Naive thymus-derived CD4-positive, alpha-beta T cell (primary cell): ENCODE measurements at regions not wholly inside any gene's neighbourhood (a gene's known extent, or its start where the extent isn't known, plus 50 kb on each side); places are given as distances from the start of the nearest gene placed in this dataset.

Source experiments
- ATAC-seq: fragments of 150-1000 bp; cut with Tn5 transposase; 2 replicates; pipeline ENCODE4 v1.10.0; 2021; ENCODE audit warnings: mild to moderate bottlenecking, moderate library complexity
- CTCF ChIA-PET: fragments of 350-600 bp; sonication (Branson Sonifier 250); formaldehyde crosslinking; loops from one replicate; lab custom pipeline; 2021; ENCODE audit warnings: antibody characterized with exemption; lab: Charles Lee
- POLR2A ChIA-PET: fragments of 350-600 bp; sonication (Branson Sonifier 250); formaldehyde crosslinking; loops from one replicate; lab custom pipeline; 2021; ENCODE audit warnings: antibody characterized with exemption, inconsistent platforms; lab: Charles Lee
- DNase-seq, 9 donors: peaks; one replicate each; pipeline versions ENCODE4 v3.0.0 to v3.0.0-alpha.2; 2020 to 2022; ENCODE audit warnings: mixed read lengths in 1 of 9
- H3K27ac ChIP-seq: one replicate; pipeline ENCODE4 v1.7.0; 2013; ENCODE audit warnings: mild to moderate bottlenecking, low read depth, low read length, moderate library complexity
- H3K27me3 ChIP-seq, 2 donors: one replicate each; pipeline ENCODE4 v1.7.0; 2013; ENCODE audit warnings: low read length in 2 of 2, mild to moderate bottlenecking in 2 of 2, moderate library complexity in 2 of 2; ENCODE audit not compliant: control insufficient read depth in 2 of 2, insufficient read depth in 2 of 2
- H3K36me3 ChIP-seq, 3 experiments: 1 replicate in 2 of 3; 2 replicates in 1 of 3; pipeline ENCODE4 v1.7.0; 2013; ENCODE audit warnings: low read length in 3 of 3, mild to moderate bottlenecking in 3 of 3, moderate library complexity in 1 of 3; ENCODE audit not compliant: insufficient read depth in 3 of 3, control insufficient read depth in 2 of 3
- H3K4me1 ChIP-seq, 2 donors: one replicate each; pipeline ENCODE4 v1.7.0; 2013; ENCODE audit warnings: low read length in 2 of 2, mild to moderate bottlenecking in 2 of 2, moderate library complexity in 1 of 2; ENCODE audit not compliant: control insufficient read depth in 2 of 2, insufficient read depth in 2 of 2
- H3K4me3 ChIP-seq: 2 replicates; pipeline ENCODE4 v1.7.0; 2013; ENCODE audit warnings: mild to moderate bottlenecking, low read length
- H3K9me3 ChIP-seq, 3 experiments: 1 replicate in 2 of 3; 2 replicates in 1 of 3; pipeline ENCODE4 v1.7.0; 2013; ENCODE audit warnings: low read length in 3 of 3; ENCODE audit not compliant: control insufficient read depth in 2 of 3
- H3K27ac Mint-ChIP-seq, 9 donors: one replicate each; pipeline ENCODE4 v1.8.0; 2020 to 2022; ENCODE audit warnings: mixed read lengths in 9 of 9, mild to moderate bottlenecking in 8 of 9, moderate library complexity in 5 of 9, inconsistent platforms in 2 of 9
- H3K27me3 Mint-ChIP-seq, 5 donors: one replicate each; pipeline ENCODE4 v1.8.0; 2021 to 2022; ENCODE audit warnings: mixed read lengths in 5 of 5, mild to moderate bottlenecking in 1 of 5
- H3K36me3 Mint-ChIP-seq, 5 donors: one replicate each; pipeline ENCODE4 v1.8.0; 2020 to 2022; ENCODE audit warnings: mixed read lengths in 5 of 5, mild to moderate bottlenecking in 3 of 5, inconsistent platforms in 1 of 5
- H3K4me1 Mint-ChIP-seq, 7 donors: one replicate each; pipeline ENCODE4 v1.8.0; 2020 to 2022; ENCODE audit warnings: mixed read lengths in 7 of 7, mild to moderate bottlenecking in 3 of 7, inconsistent platforms in 1 of 7
- H3K4me3 Mint-ChIP-seq, 10 donors: one replicate each; pipeline ENCODE4 v1.8.0; 2020 to 2022; ENCODE audit warnings: mild to moderate bottlenecking in 10 of 10, mixed read lengths in 10 of 10, moderate library complexity in 6 of 10, inconsistent platforms in 2 of 10
- H3K9me3 Mint-ChIP-seq, 11 donors: one replicate each; pipeline ENCODE4 v1.8.0; 2020 to 2022; ENCODE audit warnings: mixed read lengths in 11 of 11, mild to moderate bottlenecking in 4 of 11, inconsistent platforms in 1 of 11, moderate library complexity in 1 of 11
- intact Hi-C, 2 donors: fragments of 100-400 bp; cut with micrococcal nuclease; formaldehyde crosslinking; loops; one replicate each; pipeline ENCODE4 v1.15.1; 2023

DNA sequence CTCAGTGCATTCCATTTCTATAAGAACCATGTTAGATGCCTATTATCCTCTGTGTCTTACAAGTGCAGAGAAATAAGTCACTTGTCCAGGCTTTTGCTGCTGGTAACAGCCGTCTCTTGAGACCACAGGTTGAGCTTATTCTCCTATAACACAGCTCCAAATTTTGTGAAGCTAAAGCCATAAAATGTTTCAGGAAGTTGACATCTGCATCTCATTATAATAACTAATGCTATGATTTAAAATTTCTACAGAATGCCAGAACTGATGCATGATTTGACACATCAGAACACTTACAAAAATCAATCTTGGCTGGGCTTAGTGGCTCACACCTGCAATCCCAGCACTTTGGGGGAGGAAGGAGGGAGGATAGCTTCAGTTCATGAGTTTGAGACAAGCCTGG, 986.9 kb downstream of the TYW1 start:
- no peak for DNase-seq
- H3K27me3 Mint-ChIP-seq = no peaks in the 10 kb centered on the region
- no peak overlapping the region for H3K27ac Mint-ChIP-seq
- Histone ChIP-seq H3K9me3 (no peaks in the 10 kb centered on the region), H3K27ac (no peak overlapping the region), H3K4me3 (no peak overlapping the region), H3K4me1 (no peaks in the 10 kb centered on the region), H3K27me3 (no peaks in the 10 kb centered on the region), H3K36me3 (no peaks in the 10 kb centered on the region)
- ChIA-PET CTCF (no interaction called here), POLR2A (no interaction called here)
- no peaks in the 10 kb centered on the region for H3K4me1 Mint-ChIP-seq
- peaks cover 0 to 4% (median 0%) of the 10 kb centered on the region in 5 donors for H3K36me3 Mint-ChIP-seq
- peaks cover 0 to 36% (median 11%) of the 10 kb centered on the region in 11 donors for H3K9me3 Mint-ChIP-seq
- intact Hi-C loops = no loop called here
- no peak overlapping the region for H3K4me3 Mint-ChIP-seq
- ATAC-seq = no peak

DNA sequence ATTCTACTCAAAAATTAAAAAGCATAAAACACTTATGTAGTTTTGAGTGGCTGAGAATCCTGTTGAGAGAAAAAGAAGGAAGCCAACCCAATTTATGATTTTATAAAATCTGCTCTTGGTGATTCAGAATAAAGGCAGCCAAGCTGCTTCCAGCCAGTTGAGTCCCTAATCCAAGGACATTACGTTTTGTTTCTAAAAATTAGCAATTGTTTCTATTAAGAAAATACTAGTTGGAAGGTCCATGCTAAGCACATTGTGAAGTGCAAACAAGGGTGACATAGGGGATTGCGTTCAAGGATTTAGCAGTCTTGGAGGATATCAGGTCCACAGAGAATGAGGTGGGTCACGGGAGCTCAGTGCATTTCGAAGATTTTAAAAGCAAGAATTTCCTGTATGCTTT, 987.7 kb downstream of the TYW1 start:
- ATAC-seq = no peak
- no peak overlapping the region for H3K4me3 ChIP-seq
- Mint-ChIP-seq H3K9me3 (peaks cover 0 to 41% (median 11%) of the 10 kb centered on the region in 11 donors), H3K4me3 (no peak overlapping the region), H3K27ac (no peak overlapping the region), H3K4me1 (no peaks in the 10 kb centered on the region), H3K27me3 (no peaks in the 10 kb centered on the region), H3K36me3 (peaks cover 0 to 4% (median 0%) of the 10 kb centered on the region in 5 donors)
- POLR2A ChIA-PET = no interaction called here
- H3K27me3 ChIP-seq = no peaks in the 10 kb centered on the region
- no peak overlapping the region for H3K27ac ChIP-seq
- no peaks in the 10 kb centered on the region for H3K9me3 ChIP-seq
- CTCF ChIA-PET = no interaction called here
- no peak for DNase-seq
- no peaks in the 10 kb centered on the region for H3K36me3 ChIP-seq
- intact Hi-C loops = no loop called here
- no peaks in the 10 kb centered on the region for H3K4me1 ChIP-seq

DNA sequence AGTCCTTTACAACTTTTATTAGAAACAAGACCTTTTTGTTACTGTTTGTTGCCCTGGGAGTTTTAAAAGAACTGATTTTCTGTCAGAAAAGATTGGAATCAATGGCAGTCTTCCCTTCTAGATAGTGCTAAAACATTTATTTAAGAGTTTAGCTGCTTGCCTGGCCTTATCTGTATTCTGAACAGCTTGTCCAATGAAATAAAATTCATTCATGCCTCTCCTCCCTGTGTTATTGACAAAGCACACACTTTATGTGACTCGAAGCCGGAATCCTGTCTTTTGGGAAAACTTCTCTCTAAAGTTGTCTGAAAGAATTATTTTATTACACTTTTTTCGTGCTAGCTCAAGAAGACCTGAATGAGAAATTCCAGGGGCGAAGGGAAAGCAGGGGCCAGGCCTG, 992.5 kb downstream of the TYW1 start:
- Histone ChIP-seq H3K27me3 (no peaks in the 10 kb centered on the region), H3K9me3 (no peaks in the 10 kb centered on the region), H3K27ac (no peak overlapping the region), H3K4me1 (no peaks in the 10 kb centered on the region), H3K4me3 (no peak overlapping the region), H3K36me3 (no peaks in the 10 kb centered on the region)
- Mint-ChIP-seq H3K36me3 (no peaks in the 10 kb centered on the region), H3K4me1 (no peaks in the 10 kb centered on the region), H3K27ac (no peak overlapping the region), H3K27me3 (no peaks in the 10 kb centered on the region), H3K4me3 (no peak overlapping the region), H3K9me3 (peaks cover 4 to 29% (median 6%) of the 10 kb centered on the region in 11 donors)
- DNase-seq = no peak
- ChIA-PET POLR2A (no interaction called here), CTCF (no interaction called here)
- intact Hi-C loops = no loop called here
- ATAC-seq = no peak

DNA sequence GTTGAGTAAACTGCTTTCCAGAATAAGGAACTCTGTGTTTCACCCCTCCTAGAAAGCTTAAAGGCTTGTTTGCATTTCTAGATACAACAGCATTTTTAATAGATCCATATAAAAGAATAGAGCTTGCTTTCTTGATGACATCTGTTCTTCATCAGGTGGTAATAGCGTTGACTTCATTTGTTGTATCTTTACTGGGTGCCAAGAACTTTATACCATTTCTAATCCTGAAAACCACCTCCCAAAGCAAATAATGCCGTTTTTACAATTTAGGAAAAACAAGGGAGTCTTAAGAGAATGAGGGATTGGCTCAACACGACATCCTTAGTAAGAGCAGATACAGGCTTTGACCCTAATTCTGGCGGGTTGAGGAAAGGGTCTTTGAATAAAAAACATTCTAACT, 993.4 kb downstream of the TYW1 start:
- CTCF ChIA-PET = no interaction called here
- no peak for ATAC-seq
- no peaks in the 10 kb centered on the region for H3K4me1 Mint-ChIP-seq
- Histone ChIP-seq H3K27me3 (no peaks in the 10 kb centered on the region), H3K9me3 (no peaks in the 10 kb centered on the region), H3K4me1 (no peaks in the 10 kb centered on the region), H3K36me3 (no peaks in the 10 kb centered on the region), H3K4me3 (no peak overlapping the region), H3K27ac (no peak overlapping the region)
- peaks cover 0 to 29% (median 7%) of the 10 kb centered on the region in 11 donors for H3K9me3 Mint-ChIP-seq
- intact Hi-C loops = no loop called here
- H3K4me3 Mint-ChIP-seq = no peak overlapping the region
- no peaks in the 10 kb centered on the region for H3K27me3 Mint-ChIP-seq
- H3K27ac Mint-ChIP-seq = no peak overlapping the region
- POLR2A ChIA-PET = no interaction called here
- DNase-seq = no peak
- no peaks in the 10 kb centered on the region for H3K36me3 Mint-ChIP-seq

GRCh38 chr7:67990716-67991115, 994.1 kb downstream of the TYW1 start:
- Mint-ChIP-seq H3K27me3 (no peaks in the 10 kb centered on the region), H3K27ac (no peak overlapping the region), H3K4me1 (no peaks in the 10 kb centered on the region), H3K9me3 (peaks cover 0 to 29% (median 8%) of the 10 kb centered on the region in 11 donors), H3K4me3 (no peak overlapping the region), H3K36me3 (no peaks in the 10 kb centered on the region)
- Histone ChIP-seq H3K4me1 (no peaks in the 10 kb centered on the region), H3K27me3 (no peaks in the 10 kb centered on the region), H3K36me3 (no peaks in the 10 kb centered on the region), H3K4me3 (no peak overlapping the region), H3K27ac (no peak overlapping the region), H3K9me3 (no peaks in the 10 kb centered on the region)
- intact Hi-C loops = no loop called here
- DNase-seq (no peak), ATAC-seq (no peak)
- POLR2A ChIA-PET = no interaction called here
- CTCF ChIA-PET = no interaction called here

- Mint-ChIP-seq H3K9me3 (peaks cover 2 to 21% (median 8%) of the 10 kb centered on the region in 11 donors), H3K27ac (no peak overlapping the region), H3K4me3 (no peak overlapping the region), H3K4me1 (no peaks in the 10 kb centered on the region), H3K27me3 (no peaks in the 10 kb centered on the region), H3K36me3 (no peaks in the 10 kb centered on the region)
- no peak overlapping the region for H3K4me3 ChIP-seq
- DNase-seq (no peak), ATAC-seq (no peak)
- intact Hi-C loops = no loop called here
- H3K27me3 ChIP-seq = no peaks in the 10 kb centered on the region
- no peaks in the 10 kb centered on the region for H3K4me1 ChIP-seq
- ChIA-PET POLR2A (no interaction called here), CTCF (no interaction called here)
- H3K36me3 ChIP-seq = no peaks in the 10 kb centered on the region
- H3K9me3 ChIP-seq = no peaks in the 10 kb centered on the region
- no peak overlapping the region for H3K27ac ChIP-seq
These were observed 995.7 kb downstream of the TYW1 start for GRCh38 chr7:67992287-67992686.

GRCh38 chr7:68005992-68006391, 1009.4 kb downstream of the TYW1 start:
- Mint-ChIP-seq H3K27ac (no peak overlapping the region), H3K4me1 (no peaks in the 10 kb centered on the region), H3K36me3 (peaks cover 0 to 12% (median 0%) of the 10 kb centered on the region in 5 donors), H3K4me3 (no peak overlapping the region), H3K9me3 (peaks cover 10 to 41% (median 20%) of the 10 kb centered on the region in 11 donors), H3K27me3 (no peaks in the 10 kb centered on the region)
- ChIA-PET POLR2A (no interaction called here), CTCF (no interaction called here)
- H3K27me3 ChIP-seq = no peaks in the 10 kb centered on the region
- no peaks in the 10 kb centered on the region for H3K36me3 ChIP-seq
- no peaks in the 10 kb centered on the region for H3K4me1 ChIP-seq
- H3K27ac ChIP-seq = no peak overlapping the region
- DNase-seq (no peak), ATAC-seq (no peak)
- no peak overlapping the region for H3K4me3 ChIP-seq
- H3K9me3 ChIP-seq = peaks cover 0 to 3% (median 0%) of the 10 kb centered on the region in 3 experiments
- intact Hi-C loops = no loop called here
